Activated naive CD4-positive, alpha-beta T cell treated with anti-CD3 and anti-CD28 coated beads for 36 hours (primary cell): ENCODE measurements at regions not wholly inside any gene's neighbourhood (a gene's known extent, or its start where the extent isn't known, plus 50 kb on each side); places are given as distances from the start of the nearest gene placed in this dataset.

Source experiments
- CTCF ChIA-PET: fragments of 350-600 bp; sonication (Branson Sonifier 250); formaldehyde crosslinking; loops from one replicate; lab custom pipeline; 2021; ENCODE audit warnings: antibody characterized with exemption; lab: Charles Lee
- DNase-seq: peaks from one replicate; pipeline ENCODE4 v3.0.0-alpha.2; 2020
- H3K27ac Mint-ChIP-seq: one replicate; pipeline ENCODE4 v1.8.0; 2021; ENCODE audit warnings: mild to moderate bottlenecking, mixed read lengths
- H3K27me3 Mint-ChIP-seq: one replicate; pipeline ENCODE4 v1.8.0; 2021; ENCODE audit warnings: low read depth, mixed read lengths
- H3K36me3 Mint-ChIP-seq: one replicate; pipeline ENCODE4 v1.8.0; 2021; ENCODE audit warnings: low read depth, mixed read lengths
- H3K4me1 Mint-ChIP-seq: one replicate; pipeline ENCODE4 v1.8.0; 2021; ENCODE audit warnings: low read depth, mixed read lengths
- H3K4me3 Mint-ChIP-seq: one replicate; pipeline ENCODE4 v1.8.0; 2021; ENCODE audit warnings: mild to moderate bottlenecking, moderate library complexity, mixed read lengths
- H3K9me3 Mint-ChIP-seq: one replicate; pipeline ENCODE4 v1.8.0; 2021; ENCODE audit warnings: mixed read lengths
- intact Hi-C: fragments of 100-400 bp; cut with micrococcal nuclease; formaldehyde crosslinking; loops from one replicate; pipeline ENCODE4 v1.15.1; 2023

GRCh38 chr1:57671750-57672149 is 247.9 kb upstream of the DAB1 start:
- H3K27me3 Mint-ChIP-seq, result peaks cover 8% of the 10 kb centered on the region
- intact Hi-C loops, result no loop called here
- H3K4me1 Mint-ChIP-seq, result no peaks in the 10 kb centered on the region
- H3K27ac Mint-ChIP-seq, result no peak overlapping the region
- no peaks in the 10 kb centered on the region for H3K36me3 Mint-ChIP-seq
- H3K4me3 Mint-ChIP-seq, result no peak overlapping the region
- DNase-seq, result no peak
- CTCF ChIA-PET, result no interaction called here
- no peaks in the 10 kb centered on the region for H3K9me3 Mint-ChIP-seq

DNA sequence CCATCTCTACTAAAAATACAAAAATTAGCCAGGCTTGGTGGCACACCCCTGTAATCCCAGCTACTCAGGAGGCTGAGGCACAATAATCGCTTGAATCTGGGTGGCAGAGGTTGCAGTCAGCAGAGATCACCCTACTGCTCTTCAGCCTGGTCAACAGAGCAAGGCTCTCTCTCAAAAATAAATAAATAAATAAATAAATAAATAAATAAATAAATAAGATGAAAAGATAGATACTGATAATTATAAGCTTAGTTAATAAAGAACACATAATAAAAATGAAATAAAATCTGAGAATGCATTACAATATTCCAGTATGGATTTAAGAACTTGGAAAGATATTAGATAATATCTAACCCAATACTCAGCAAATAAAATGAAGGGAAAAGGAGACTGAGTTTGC is 235.9 kb upstream of the DAB1 start:
- no peaks in the 10 kb centered on the region for H3K36me3 Mint-ChIP-seq
- H3K4me3 Mint-ChIP-seq, result no peak overlapping the region
- H3K4me1 Mint-ChIP-seq, result no peaks in the 10 kb centered on the region
- DNase-seq, result no peak
- H3K9me3 Mint-ChIP-seq, result no peaks in the 10 kb centered on the region
- no peaks in the 10 kb centered on the region for H3K27me3 Mint-ChIP-seq
- intact Hi-C loops, result no loop called here
- no peak overlapping the region for H3K27ac Mint-ChIP-seq
- CTCF ChIA-PET, result no interaction called here

DNA sequence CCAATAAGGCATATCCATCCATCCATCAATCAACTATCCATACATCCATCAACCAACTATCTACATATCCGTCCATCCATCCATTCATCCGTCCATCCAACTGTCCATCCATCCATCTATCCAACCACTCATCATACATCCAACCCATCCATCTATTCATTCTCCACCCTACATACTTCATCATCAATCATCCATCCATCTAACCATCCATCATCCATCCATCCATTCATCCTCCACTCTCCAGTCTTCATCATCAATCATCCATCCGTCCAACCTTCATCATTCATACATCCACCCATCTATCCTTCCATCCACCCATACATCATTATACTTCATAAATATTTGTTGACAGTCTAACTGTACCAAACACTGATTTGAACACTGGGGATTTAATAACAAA is 231.3 kb upstream of the DAB1 start:
- Mint-ChIP-seq H3K27ac (no peak overlapping the region), H3K27me3 (peaks cover 2% of the 10 kb centered on the region), H3K4me3 (no peak overlapping the region), H3K9me3 (no peaks in the 10 kb centered on the region), H3K36me3 (no peaks in the 10 kb centered on the region), H3K4me1 (no peaks in the 10 kb centered on the region)
- intact Hi-C loops, result no loop called here
- CTCF ChIA-PET, result no interaction called here
- DNase-seq, result no peak

- H3K9me3 Mint-ChIP-seq, result no peaks in the 10 kb centered on the region
- peaks cover 7% of the 10 kb centered on the region for H3K27me3 Mint-ChIP-seq
- H3K36me3 Mint-ChIP-seq, result no peaks in the 10 kb centered on the region
- no peak for DNase-seq
- CTCF ChIA-PET, result no interaction called here
- no peak overlapping the region for H3K27ac Mint-ChIP-seq
- intact Hi-C loops, result no loop called here
- no peak overlapping the region for H3K4me3 Mint-ChIP-seq
- H3K4me1 Mint-ChIP-seq, result no peaks in the 10 kb centered on the region
These were observed 220.8 kb upstream of the DAB1 start for GRCh38 chr1:57644667-57645066.

DNA sequence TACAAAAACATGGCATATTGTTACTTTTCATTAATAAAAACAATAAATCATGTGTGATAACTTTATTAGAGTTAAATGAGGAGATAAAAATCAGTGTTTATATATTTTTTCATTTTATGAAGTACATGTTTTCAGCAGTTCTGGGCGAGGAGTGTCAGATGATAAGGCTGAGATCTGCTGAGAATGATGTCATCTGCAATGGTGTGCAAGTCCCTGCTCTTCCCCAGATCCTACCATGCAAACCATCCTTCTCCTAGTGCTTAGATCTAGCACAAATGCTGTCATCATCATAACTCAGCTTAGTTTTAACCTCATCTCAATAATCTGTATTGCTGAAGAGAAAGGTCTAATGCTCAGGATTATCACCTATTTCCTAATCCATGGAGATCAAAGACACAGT is 214.4 kb upstream of the DAB1 start:
- Mint-ChIP-seq H3K4me1 (no peaks in the 10 kb centered on the region), H3K27ac (no peak overlapping the region), H3K4me3 (no peak overlapping the region), H3K9me3 (peaks cover 3% of the 10 kb centered on the region), H3K27me3 (peaks cover 11% of the 10 kb centered on the region), H3K36me3 (no peaks in the 10 kb centered on the region)
- no peak for DNase-seq
- intact Hi-C loops, result no loop called here
- CTCF ChIA-PET, result no interaction called here

- no peak for DNase-seq
- H3K36me3 Mint-ChIP-seq, result no peaks in the 10 kb centered on the region
- no peak overlapping the region for H3K4me3 Mint-ChIP-seq
- no peaks in the 10 kb centered on the region for H3K4me1 Mint-ChIP-seq
- peaks cover 12% of the 10 kb centered on the region for H3K27me3 Mint-ChIP-seq
- intact Hi-C loops, result no loop called here
- CTCF ChIA-PET, result interaction anchor here (0.6 kb wide), 1 partner anchor 202 kb away, joined by 3 read pairs; no protein-coding TSS in a partner anchor
- H3K27ac Mint-ChIP-seq, result no peak overlapping the region
- peaks cover 3% of the 10 kb centered on the region for H3K9me3 Mint-ChIP-seq
These were observed 213.3 kb upstream of the DAB1 start for GRCh38 chr1:57637155-57637554.

DNA sequence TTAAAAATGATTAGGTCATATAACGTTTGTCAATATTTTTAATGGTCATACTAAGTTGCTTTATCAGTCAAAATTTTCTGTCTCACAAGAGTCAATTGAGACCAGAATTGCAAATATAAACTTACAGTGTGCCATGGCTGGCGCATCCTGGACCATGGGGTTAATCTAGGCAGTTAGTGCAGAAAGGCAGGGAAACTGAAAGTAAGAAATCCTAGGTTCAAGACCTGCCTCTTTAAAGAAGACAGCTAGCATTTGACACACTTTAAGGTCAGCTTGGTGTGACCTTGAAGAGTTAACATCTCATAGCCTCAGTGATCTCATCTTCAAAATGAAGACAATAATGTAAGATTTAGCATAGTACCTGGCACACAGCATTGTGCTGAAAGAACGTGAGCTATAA is 210.0 kb upstream of the DAB1 start:
- Mint-ChIP-seq H3K27me3 (peaks cover 12% of the 10 kb centered on the region), H3K36me3 (no peaks in the 10 kb centered on the region), H3K9me3 (peaks cover 3% of the 10 kb centered on the region), H3K4me1 (no peaks in the 10 kb centered on the region), H3K4me3 (no peak overlapping the region), H3K27ac (no peak overlapping the region)
- intact Hi-C loops, result no loop called here
- CTCF ChIA-PET, result no interaction called here
- no peak for DNase-seq

DNA sequence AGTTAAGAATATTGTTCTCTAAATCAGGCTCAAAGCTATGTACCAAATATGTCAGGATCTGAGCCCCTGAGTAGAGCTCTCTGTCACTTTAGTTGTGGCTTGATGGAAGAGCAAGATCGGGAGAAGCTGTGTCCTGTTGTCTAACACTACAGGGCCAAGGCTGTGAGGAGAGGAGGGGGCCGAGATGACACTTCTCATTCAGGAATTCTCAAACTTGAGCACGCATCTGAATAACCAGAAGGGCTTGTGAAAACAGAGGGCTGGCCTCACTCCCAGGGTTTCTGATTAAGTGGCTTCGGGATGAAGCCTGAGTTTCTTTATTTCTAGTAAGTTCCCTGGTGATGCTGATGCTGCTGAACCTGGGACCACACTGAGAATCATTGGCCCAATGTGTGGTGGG is 209.2 kb upstream of the DAB1 start:
- CTCF ChIA-PET, result no interaction called here
- H3K4me3 Mint-ChIP-seq, result no peak overlapping the region
- peaks cover 3% of the 10 kb centered on the region for H3K9me3 Mint-ChIP-seq
- peaks cover 12% of the 10 kb centered on the region for H3K27me3 Mint-ChIP-seq
- DNase-seq, result no peak
- intact Hi-C loops, result no loop called here
- H3K27ac Mint-ChIP-seq, result no peak overlapping the region
- no peaks in the 10 kb centered on the region for H3K36me3 Mint-ChIP-seq
- H3K4me1 Mint-ChIP-seq, result no peaks in the 10 kb centered on the region

GRCh38 chr1:57632401-57632800 is 208.5 kb upstream of the DAB1 start:
- H3K27ac Mint-ChIP-seq, result no peak overlapping the region
- intact Hi-C loops, result no loop called here
- H3K4me1 Mint-ChIP-seq, result no peaks in the 10 kb centered on the region
- DNase-seq, result no peak
- H3K36me3 Mint-ChIP-seq, result no peaks in the 10 kb centered on the region
- H3K9me3 Mint-ChIP-seq, result peaks cover 1% of the 10 kb centered on the region
- H3K27me3 Mint-ChIP-seq, result peaks cover 12% of the 10 kb centered on the region
- no peak overlapping the region for H3K4me3 Mint-ChIP-seq
- CTCF ChIA-PET, result no interaction called here

GRCh38 chr1:57627612-57628011 is 203.8 kb upstream of the DAB1 start:
- no peaks in the 10 kb centered on the region for H3K36me3 Mint-ChIP-seq
- no peaks in the 10 kb centered on the region for H3K4me1 Mint-ChIP-seq
- intact Hi-C loops, result no loop called here
- CTCF ChIA-PET, result no interaction called here
- no peak overlapping the region for H3K4me3 Mint-ChIP-seq
- H3K27me3 Mint-ChIP-seq, result peaks cover 4% of the 10 kb centered on the region
- no peak for DNase-seq
- no peak overlapping the region for H3K27ac Mint-ChIP-seq
- no peaks in the 10 kb centered on the region for H3K9me3 Mint-ChIP-seq

DNA sequence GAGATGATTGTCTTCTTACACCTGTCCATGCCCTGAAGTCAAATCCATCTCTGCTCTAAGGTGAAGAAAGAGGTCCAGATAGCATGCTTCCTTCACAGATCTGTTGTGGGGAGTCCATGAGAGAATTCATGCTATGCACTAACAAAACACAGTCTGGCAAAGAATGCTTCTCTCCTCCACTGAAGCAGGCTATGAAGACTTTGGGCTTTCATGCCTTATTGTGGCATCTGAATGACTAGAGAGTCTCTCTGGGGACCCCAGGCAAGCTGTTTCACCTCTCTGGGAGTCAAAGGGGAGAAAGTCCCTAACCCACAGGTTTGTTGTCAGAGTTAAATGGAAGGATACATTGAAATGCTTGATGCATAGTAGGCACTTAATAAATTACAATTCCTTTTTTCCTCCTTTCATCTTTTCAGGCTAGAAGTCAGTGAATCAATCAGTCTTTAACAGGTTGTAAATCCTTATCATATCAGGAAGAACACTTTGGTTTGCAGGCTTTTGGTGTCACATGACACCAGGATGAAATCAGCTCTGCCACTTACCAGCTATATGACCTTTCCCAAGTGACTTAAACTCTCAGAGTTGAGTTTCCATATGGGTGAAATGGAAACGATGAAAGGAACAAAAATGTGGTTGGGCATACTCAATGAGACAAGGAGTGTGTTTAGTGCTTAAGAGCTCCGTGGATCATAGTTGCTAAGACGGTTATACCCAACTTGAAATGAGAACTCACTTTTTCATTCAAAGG is 200.1 kb upstream of the DAB1 start:
- Mint-ChIP-seq H3K4me1 (no peaks in the 10 kb centered on the region), H3K36me3 (no peaks in the 10 kb centered on the region), H3K27me3 (no peaks in the 10 kb centered on the region), H3K9me3 (no peaks in the 10 kb centered on the region), H3K27ac (no peak overlapping the region), H3K4me3 (no peak overlapping the region)
- intact Hi-C loops, result no loop called here
- DNase-seq, result no peak
- CTCF ChIA-PET, result no interaction called here

DNA sequence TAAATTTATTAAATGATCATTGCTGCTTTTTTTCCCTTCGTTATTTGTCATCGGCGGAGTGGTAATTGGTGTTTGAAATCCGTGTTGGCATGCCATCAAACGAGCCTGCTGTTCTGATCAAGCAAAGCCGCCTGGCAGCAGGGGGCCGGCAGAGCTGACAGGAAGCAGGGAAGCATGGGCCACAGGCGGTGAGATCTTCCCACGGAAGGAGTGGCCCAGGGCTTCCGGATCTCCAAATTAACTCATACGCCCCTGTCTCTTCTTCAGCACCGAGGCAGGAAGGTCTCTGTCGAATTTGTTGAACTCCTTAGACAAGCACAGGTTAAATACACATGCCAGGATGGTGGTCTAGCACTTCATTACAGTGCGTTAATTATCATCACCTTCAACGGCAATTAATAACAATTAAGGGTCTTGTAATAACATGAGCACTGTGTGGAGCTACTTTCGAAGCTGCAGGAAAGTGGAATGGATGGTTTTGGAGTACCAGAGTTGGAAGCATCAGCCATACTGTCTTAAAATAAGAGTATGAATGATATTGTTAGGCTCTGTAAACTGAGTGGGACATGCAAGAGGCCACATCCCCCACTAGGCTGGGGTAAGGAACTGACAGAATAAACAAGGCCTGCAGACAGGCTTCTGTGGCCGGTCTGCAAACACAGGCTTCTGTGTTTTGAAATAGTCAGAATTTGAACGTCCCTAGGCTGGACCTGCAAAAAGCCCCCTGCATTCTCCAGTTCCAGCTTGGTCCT is 199.4 kb upstream of the DAB1 start:
- H3K27ac Mint-ChIP-seq, result no peak overlapping the region
- H3K4me3 Mint-ChIP-seq, result no peak overlapping the region
- peaks cover 2% of the 10 kb centered on the region for H3K27me3 Mint-ChIP-seq
- DNase-seq, result no peak
- intact Hi-C loops, result no loop called here
- H3K36me3 Mint-ChIP-seq, result no peaks in the 10 kb centered on the region
- CTCF ChIA-PET, result no interaction called here
- no peaks in the 10 kb centered on the region for H3K4me1 Mint-ChIP-seq
- no peaks in the 10 kb centered on the region for H3K9me3 Mint-ChIP-seq

- no peaks in the 10 kb centered on the region for H3K36me3 Mint-ChIP-seq
- no peak overlapping the region for H3K27ac Mint-ChIP-seq
These were observed 197.9 kb upstream of the DAB1 start for GRCh38 chr1:57621776-57622175.

More at GRCh38 chr1:57621776-57622175, 197.9 kb upstream of the DAB1 start:
- CTCF ChIA-PET, result no interaction called here
- DNase-seq, result no peak
- Mint-ChIP-seq H3K4me3 (no peak overlapping the region), H3K4me1 (no peaks in the 10 kb centered on the region), H3K27me3 (peaks cover 4% of the 10 kb centered on the region), H3K9me3 (no peaks in the 10 kb centered on the region)
- intact Hi-C loops, result no loop called here
